HG03066 (cell line): ENCODE measurements at regions not wholly inside any gene's neighbourhood (a gene's known extent, or its start where the extent isn't known, plus 50 kb on each side); places are given as distances from the start of the nearest gene placed in this dataset.

ENCODE experiments used
- ATAC-seq: cut with Tn5 transposase; IDR thresholded peaks from one replicate; pipeline ENCODE4 v1.9.1; 2021; ENCODE audit warnings: low read depth; ENCODE audit not compliant: unreplicated experiment

DNA sequence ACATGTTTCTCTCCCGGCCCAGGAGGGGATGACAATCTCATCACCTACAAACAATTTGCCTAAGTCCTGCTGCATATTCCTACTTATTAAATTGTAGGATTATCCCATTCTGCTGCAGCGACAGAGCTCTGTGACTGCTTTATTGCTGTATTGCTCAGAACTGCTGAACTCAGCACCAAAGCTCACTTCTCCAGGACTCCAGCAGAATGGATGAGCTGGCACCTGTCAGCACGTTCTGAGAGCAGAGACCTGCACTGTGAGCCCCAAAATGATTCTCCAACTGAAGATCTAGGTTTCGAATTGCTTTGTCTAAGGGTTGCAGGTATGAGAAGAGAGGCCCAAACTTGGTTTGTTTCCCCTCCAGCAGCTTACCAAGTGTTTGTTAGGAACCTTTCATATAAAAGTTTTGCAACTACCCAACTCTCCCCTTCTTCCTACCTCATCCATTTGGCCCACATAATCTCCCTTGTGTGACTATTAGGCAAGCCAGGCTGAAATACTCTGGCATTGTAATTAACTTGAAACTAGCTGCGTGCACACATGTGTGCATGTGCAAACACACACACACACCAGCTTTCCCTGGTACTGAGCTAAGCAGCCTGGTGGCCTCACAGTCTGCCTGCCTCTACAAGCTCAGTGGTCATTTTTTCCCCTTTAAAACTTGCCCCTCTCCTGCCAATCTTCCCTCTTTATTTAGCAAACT, 161.4 kb upstream of the CAMK1G start:
- no peak for ATAC-seq

DNA sequence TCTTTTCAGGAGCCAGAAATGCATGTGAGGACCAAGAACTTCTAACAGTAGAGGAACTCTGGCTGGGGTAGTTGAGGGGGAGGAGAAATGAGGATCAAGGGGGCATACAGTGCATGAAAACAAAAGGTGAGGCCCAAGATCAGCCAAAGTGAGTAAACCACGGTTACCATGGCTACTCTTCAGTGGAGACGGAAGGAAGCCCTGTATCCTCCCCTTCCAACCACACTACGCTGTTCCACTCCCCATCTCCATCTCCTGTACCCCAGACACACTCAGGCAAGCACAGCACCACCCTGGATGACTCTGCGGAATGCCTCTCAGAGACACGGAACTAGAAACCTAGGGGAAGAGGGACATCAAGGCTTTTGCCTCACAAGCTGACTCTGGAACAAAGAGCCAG, 157.6 kb upstream of the CAMK1G start:
- no peak for ATAC-seq

DNA sequence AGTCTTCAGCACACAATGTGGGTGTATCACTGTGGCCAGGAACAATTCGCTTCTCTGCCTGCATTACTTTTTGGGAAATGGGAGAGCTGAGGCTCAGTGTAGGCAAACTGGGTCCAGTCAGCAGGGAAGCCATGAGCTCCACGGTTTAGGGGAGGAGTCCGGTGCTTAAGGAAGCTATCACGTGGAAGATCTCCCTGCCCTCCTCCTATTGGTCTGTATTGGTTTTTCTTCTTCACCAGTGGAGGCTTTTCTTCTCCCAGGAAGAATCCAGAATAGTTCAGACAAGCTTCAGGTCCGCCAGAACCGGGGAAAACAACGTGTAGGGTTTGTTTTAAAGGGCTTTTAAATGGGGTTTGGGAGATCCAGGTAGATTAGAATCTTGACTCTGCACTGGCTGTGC, 156.2 kb upstream of the CAMK1G start:
- no peak for ATAC-seq

DNA sequence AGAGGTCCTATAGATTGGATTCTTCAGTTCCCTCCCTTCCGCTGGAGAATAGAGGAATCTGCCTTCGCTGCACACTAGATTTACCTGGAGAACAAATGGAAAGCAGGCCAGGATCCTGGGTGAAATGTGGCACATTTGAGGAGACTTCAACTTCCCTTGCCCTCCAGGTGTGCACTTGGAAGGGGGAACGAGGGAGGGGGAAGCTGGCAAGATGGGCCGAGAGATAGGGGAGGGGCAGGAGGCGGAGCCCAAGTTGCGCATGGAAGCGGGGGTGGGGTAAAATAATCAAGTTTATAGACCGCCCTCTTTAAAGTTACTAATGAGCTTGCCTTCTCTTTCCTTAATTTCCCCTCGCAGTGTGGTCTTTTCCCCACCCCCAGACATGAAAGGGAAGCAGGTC, 155.7 kb upstream of the CAMK1G start:
- ATAC-seq: no peak

DNA sequence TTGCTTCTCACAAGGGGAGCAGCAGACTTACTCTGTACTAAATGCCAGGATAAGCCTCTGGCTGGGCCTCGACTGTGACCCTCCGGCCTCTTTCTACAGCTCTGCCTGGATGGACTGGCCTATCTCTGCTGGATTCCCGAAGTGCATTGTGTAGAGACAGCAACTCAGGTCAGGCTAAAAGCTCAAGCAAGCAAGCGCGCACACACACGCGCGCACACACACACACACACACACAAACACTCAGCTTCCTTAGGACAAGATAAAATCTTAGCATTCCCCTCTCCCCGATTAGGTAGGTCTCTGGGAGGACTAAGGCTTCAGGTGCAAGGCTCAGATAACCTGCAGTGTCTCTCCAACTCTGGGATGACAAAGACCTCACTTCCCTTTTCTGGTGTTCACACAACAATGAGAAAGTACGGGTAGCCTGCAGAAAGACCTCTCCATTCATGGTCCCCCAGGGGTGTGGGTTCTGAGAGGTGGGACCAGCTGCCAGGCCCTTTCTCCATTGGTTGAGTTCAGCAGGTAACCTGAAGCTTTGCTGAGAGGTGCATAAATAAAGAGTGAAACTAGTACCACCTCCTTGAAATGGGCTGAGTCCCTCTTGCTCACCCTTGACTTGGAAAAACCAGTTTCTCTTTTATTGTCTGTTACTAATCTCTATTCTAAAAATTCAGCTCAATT, 155.1 kb upstream of the CAMK1G start:
- ATAC-seq: no peak

DNA sequence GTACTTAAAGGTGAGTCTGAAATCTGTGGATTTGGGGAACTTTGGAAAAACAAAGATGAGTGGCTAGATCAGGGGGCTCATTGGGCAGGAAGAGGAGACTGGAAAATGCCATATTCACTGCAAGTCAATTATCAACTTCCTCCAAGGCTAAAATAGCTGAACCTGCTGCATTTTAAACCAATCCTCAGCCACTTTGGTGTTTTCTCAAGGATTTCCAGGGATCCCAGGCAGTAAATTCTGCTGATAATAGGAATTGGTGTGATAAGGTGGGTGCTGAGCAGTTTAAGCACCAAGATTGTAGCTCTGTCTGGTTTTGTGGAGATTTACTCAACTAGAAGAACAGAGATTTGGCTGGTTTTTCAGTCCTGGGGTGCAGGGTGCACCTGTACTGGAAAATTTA, 153.9 kb upstream of the CAMK1G start:
- no peak for ATAC-seq

DNA sequence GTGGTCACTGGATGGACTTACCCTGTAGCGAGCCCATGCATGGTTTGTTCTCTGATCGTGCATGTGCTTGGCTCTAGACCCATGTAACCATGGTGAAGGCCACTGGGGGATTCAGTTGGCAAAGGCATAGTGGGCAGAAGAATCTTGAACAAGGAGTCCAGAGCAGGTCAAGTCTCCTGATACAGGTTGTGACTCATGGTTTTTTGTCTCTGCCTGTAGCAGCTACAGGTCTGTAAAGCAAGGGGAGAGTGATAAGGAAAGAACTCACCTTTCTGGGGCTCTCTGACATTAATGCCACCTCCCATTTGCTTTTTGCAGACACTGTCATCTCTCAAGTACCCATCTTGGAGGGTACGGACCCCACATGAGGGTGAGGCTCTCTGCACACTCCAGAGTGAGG, 153.4 kb upstream of the CAMK1G start:
- ATAC-seq: no peak

DNA sequence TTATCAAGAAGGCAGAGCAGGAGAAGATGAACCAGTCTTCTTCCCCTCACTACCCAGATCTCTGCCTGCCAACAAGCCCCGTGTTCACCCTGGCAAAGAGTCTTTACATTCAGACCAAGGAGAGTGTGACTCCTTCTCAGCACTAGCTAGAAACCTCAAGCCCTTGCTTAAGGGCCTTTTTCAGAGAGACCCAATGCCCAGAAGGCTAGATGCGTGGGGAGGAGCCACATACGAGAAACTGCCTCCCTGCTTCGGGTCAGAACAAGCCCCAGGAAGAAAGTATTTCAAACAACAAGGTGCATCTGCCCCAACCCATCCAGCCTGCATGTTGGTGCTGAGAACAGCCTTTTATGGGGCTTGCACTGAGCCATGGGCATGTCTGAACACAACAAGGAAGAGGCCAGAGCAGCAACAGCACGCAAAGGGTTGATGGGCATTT, 152.7 kb upstream of the CAMK1G start:
- no peak for ATAC-seq

DNA sequence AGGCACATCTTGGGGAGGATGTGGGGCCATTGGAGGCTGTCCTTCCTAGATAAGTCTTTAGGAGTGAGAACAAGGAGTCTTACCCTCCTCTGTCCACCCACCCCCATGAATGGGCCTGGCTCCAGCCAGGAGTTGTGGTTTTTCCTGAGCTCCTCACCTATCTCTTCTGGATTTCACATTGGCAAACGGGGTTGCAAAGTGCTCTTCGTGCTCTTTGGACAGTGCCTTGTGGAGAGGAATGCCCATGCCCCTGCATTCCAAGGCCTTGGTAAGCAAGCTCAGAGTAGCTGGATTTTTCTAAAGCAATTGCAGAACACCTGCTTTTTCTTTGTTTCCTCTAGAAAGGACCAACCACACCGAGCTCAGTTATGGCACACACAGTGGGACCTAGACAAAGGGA, 152.1 kb upstream of the CAMK1G start:
- ATAC-seq: no peak

DNA sequence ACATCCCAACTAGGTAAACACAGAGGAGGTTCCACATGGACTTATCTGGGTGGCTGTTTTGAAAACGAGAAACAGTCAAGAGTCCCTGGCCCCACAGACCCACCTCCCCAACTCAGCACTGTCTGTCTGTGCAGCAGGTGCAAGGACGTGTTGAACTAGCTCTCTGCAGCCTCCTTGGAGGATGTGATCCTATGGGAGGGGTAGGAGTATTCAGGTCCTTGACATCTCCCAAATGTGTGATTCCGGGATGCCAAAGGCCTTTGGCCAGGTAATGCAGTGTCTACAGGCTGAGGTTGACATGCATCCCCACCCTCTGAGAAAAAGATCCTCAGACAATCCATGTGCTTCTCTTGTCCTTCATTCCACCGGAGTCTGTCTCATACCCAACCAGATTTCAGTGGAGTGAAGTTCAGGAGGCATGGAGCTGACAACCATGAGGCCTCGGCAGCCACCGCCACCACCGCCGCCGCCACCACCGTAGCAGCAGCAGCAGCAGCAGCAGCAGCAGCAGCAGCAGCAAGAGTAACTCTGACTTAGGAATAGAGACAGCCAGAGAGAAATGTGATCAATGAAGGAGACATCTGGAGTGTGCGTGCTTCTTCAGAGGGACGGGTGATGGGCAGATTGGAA, 151.6 kb upstream of the CAMK1G start:
- ATAC-seq: no peak

DNA sequence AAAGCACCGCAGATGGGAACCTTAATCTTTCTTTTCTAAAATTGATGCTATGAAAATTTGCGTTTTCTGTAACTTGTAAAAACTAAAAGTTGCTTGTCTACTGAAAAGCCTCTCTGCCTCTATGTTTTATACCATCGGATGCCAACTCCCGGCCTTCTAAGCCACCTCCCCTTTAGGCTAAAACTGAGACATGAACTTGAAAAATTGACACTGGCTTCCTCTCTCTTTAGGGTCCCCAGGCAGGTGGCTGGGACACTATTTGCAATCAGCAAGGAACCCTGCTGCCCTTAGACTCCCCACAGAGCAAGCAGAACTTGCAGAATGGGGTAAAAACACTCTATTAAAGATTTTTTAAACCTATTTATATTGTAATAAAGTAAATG, 151.1 kb upstream of the CAMK1G start:
- no peak for ATAC-seq

DNA sequence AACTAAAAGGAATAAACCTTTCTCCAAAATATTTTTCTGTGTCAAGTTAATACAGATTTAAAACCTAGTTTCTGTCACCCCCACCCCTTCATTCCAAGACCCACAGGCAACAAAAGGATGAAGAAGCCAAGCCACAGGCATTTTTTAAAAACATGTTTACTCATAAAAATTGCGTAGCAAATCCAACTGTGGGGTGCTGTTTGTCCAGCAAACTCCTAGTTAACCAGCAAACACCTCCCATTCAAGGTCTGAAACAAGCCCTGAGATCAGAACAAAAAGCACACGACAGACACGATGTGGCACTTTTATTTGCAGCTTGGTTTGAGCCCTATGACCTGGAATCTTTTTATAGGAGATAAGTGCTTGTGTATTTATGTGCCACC, 149.9 kb upstream of the CAMK1G start:
- ATAC-seq: no peak

DNA sequence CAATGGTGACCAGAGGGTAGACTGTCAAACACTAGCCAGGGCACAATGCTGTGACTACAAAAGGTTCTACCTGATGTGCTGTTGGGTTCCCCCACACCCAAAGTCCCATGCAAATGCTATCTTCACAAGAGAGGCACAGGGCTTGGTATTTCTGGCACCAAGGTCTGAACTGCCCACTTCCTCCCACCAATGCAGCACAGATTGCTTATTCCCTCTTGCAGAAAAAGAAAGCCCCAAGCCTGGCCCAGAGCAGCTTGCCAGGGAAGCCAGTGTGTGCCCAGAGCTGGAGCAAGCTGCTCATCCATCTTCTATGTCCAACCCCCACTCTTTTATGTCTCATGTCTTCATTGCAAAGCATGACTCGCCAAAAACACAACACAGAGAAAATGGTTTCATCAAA, 149.4 kb upstream of the CAMK1G start:
- ATAC-seq: no peak

DNA sequence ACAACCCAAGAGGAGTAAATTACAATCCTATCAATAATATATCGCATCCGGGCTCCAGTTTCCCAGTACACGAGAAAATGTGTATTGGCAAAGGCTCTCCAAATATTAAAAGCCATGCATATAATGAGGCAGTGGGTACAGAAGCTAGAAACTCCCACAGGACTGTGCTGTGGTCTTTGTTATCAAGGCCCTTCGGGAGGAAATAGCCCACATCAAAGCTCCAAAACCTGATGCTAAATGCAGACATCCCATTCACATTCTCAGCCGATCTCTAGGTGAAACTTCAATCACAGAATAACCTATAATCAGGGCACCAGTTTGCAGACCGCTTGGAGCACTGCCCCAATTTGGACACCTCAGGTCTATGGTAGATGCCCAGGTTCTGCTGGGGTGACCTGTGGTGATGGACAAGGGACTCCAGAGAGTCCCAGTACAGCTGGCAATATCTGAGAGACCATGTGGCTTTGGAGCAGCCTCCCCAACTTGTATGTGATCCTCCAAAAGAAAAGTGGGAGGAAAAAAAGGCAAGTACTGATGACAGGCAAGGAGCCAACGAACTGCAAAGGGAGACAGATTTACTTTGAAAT, 148.8 kb upstream of the CAMK1G start:
- no peak for ATAC-seq

DNA sequence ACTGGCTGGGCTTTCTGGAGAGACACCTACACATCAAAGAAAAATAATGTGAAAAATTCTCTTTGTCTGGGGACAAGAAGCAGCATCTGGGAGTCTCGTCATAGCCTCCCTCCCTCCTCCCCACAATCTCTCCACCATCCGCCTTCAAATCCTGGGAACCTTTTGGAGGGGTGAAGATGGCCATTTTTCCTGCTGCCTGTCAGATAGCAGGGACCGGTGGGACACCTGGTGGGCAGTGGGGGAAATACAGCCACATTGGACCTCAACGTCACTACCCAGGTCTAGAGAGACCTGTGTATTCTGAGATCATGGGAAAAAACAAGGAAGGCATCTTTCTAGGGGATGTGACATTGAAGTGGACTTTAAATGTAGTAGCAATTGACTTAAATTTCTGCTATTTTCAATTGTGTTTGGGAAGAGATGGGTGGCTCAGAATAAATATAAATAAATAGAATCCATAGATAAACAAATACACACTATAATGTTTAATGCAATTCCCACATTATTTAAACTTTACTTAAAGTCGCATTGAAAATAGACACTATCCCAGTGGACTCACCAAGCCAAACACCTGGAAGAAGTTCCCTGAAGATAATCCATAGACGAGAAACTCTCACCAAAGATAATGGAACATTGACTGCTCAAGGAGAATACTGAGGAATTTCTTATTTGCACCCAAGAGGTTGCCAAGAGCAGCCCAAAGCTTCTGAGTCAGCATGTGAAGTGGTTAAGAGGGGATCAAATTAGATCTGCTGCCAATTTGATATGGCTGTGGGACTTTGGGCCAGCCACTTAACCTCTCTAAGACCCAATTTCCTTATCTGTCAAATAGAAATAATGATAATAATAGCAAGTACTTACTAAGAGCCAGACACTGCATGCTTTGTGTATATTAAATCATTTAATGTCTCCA, 147.6 kb upstream of the CAMK1G start:
- ATAC-seq: peak; percentile 85

DNA sequence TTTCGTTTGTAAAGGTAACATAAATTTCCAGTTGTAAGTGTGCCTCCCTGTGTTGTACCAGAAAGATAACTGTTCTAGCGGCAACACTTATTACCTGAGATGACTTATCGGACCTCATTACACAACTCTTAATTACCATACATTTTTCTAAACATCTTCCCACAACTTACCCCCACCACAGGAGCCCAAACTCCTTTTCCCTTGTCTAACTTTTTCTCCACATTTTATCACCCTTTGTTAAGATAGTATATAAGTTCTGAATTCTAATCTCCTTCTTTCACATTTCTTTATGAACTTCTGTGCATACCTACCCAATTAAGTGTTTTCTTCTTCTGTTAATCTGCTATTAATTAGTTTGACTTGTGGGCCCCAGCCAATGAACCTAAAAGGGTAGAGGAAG, 143.7 kb upstream of the CAMK1G start:
- ATAC-seq: no peak

DNA sequence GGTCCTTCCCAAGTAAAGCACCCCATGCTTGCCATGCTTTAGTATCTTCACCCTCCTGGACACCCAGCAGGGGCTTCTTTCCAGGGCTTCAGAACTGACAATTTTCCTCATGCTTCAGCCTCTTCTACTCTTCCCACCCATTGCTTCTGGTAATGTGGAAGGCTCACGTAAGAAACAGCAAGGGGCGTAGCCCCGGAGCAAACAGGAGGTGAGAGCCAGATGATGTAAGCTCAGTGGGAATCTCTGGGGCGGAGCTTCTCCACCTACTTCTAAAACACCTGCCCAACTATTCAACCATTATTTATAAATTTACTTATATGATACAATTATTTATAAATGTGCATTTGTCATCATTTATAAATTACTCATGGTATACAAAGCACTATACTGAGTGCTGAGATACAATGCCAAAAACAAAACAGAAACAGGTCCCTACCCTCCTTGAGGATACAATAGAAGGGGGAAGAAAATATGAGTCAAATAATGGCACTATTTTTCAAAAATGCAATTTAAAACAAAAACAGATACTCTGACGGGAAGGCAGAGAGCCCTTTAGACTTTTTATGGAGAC, 140.1 kb upstream of the CAMK1G start:
- ATAC-seq: no peak

DNA sequence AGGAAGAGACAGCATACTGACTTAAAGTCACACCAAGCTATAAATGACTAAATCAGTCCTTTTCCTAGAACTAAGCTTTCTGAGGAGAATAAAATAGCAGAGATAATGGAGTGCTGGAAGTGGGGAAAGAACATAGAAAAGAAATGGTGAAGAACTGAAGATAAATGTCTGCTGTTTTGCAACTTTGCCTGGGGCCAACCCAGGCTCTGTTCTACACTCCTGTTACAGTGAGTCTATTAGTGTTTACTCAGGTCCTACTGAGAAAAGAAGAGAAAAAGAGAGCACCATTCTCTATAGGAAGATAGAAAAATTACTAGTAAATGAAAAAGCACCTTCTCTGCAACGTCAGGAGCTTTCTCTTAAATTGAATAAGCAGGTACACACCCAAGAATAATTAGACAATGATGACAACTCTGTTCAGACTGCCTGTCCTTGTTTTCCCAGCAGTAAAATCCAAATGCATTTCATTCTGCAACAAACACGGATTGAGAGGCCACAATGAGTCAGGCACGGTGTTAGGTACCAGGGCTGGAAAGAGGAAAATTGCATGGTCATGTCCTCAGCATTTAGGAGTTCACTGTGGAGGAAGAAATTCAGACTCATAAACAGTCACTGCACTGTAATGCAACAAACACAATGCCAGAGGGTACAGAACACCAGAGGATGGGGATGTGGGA, 139.4 kb upstream of the CAMK1G start:
- no peak for ATAC-seq

DNA sequence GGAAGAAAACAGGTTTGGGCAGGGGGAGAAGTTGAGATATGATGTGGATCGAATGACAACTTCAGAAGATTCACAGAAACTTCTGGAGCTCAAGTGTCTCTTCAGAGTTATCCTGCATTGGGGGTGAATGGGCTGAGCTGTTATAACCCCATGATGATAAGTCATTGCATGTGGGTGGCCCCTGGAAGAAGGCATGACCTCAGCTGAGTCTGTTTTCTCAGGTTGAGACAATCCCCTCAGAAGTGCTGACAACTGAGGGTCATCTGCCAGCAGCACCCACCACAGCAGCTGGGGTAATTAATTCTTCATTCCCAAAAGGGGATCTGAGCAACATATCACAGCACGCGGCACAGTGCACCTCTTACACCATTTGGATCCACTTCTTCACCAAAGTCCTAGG, 138.6 kb upstream of the CAMK1G start:
- no peak for ATAC-seq

DNA sequence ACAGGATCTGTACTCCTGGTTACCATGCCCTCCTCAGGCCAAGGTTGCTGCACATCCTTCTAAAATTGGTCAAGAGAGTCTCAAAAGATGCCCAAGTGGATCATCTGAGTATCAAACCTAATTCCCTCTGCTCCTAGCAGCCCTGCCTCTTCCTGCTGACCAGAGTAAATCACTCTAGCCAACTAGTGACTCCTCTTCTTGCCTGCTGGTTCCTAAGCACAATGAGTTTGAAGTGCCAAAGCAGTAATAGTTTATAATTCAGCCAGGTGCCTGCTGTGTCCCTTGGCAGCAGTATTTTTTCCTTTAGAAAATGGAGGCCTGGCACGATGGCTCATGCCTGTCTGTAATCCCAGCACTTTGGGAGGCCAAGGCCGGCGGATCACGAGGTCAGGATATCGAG, 137.9 kb upstream of the CAMK1G start:
- ATAC-seq: no peak
